HPDE6-E6E7 (cell line): ENCODE measurements at regions not wholly inside any gene's neighbourhood (a gene's known extent, or its start where the extent isn't known, plus 50 kb on each side); places are given as distances from the start of the nearest gene placed in this dataset.
"Not testable (repeated sequence)": the region's sequence is repeated elsewhere in the genome, so short reads cannot be mapped to it uniquely, and the experiment has no call there.

Source experiments
- DNase-seq: peaks from one replicate; pipeline ENCODE4 v3.0.0; 2011; ENCODE audit warnings: missing footprints; ENCODE audit errors: extremely low spot score

DNA sequence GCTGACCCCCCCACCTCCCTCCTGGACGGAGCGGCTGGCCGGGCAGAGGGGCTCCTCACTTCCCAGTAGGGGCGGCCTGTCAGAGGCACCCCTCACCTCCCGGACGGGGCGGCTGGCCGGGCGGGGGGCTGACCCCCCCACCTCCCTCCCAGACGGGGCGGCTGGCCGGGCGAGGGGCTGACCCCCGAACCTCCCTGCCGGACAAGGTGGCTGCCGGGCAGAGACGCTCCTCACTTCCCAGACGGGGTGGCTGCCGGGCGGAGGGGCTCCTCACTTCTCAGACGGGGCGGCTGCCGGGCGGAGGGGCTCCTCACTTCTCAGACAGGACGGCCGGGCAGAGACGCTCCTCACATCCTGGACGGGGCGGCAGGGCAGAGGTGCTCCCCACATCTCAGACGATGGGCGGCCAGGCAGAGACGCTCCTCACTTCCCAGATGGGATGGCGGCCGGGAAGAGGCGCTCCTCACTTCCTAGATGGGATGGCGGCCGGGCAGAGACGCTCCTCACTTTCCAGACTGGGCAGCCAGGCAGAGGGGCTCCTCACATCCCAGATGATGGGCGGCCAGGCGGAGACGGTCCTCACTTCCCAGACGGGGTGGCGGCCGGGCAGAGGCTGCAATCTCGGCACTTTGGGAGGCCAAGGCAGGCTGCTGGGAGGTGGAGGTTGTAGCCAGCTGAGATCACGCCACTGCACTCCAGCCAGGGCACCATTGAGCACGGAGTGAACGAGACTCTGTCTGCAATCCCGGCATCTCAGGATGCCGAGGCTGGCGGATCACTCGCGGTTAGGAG is 66.2 kb upstream of the PAPPA2 start:
- DNase-seq, result not testable (repeated sequence)

- DNase-seq, result no peak
These were observed 71.4 kb upstream of the PAPPA2 start for GRCh38 chr1:176391621-176392020.

GRCh38 chr1:176384841-176385240 is 78.1 kb upstream of the PAPPA2 start:
- no peak for DNase-seq

DNA sequence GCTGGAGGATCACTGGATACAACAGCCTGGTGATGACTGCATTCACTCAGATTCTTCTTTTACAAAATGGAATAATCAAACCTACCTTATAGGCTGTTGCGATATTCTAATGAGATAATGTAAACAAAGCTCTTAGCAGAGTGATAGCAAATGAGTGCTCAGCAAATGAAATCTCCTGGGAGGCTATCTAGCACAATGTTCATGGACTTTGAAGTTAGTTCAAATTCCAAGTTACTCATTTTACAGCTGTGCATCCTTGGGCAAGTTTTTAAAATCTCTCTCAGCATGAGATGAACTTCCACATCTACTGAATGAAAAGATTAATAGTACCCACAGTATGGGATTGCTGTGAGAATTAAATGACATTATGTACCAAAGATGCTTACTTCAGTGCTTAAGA is 80.8 kb upstream of the PAPPA2 start:
- no peak for DNase-seq

GRCh38 chr1:176379626-176380339 is 83.2 kb upstream of the PAPPA2 start:
- no peak for DNase-seq

DNA sequence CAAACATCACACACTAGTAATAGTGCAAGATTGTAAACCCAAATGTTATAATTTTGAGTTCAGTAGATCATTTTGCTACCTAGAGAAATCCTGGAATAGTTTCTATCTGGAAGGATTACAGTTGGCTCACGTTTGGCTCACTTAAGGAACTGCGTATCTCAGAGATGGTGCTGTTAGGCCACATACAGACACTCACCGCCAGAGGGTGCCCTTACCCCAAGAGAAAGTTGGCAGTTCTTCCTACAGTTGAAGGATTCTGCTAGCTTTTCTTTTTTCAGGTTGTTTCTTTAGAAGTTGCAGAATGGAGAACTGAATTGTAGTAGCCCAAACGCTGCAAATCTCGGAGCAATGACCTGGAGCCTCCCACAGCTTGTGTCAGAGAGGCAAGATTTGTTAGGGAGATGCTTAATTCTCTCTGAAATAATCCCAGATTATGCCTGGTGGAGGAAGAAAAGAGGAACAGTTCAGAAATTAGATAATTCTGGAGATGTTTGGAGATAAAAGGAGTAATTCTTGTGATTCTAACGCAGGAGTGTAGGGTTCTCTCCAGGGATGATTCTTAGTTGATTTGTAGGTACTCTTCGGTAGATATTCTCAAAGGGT is 87.9 kb upstream of the PAPPA2 start:
- DNase-seq, result peak; percentile 49

DNA sequence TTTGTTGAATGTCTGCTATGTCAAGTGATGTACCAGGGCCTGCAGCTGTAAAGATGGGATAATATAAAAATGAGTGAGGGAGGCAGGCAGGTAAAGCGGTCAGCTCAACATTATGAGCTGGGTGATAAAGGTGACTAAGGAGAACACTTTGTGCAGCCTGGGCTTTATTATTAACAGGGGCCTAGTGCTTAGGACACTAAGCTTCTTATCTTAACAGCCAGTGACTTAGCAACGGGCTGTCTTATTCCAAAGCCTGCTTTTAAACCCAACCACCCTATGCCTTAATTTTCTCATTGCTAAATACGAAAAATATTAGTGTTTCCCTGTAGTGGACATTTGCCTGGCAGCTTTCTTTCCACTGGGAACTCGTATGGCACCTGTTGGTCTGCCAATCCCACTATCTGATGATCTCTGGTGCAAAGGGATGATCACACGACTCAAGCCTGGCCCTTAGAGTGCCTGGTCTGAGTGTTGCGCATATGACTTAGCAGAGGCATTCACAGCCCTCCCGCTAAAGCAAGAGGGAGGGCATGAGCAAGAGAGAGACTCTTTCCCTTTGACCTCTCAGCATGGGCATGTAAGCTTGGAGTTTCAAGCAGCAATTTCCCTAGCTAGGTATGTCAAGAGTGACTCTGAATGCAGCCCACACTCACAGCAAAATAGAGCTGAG is 98.6 kb upstream of the PAPPA2 start:
- no peak for DNase-seq

- not testable (repeated sequence) for DNase-seq
These were observed 113.8 kb upstream of the PAPPA2 start for GRCh38 chr1:176349135-176349715.

DNA sequence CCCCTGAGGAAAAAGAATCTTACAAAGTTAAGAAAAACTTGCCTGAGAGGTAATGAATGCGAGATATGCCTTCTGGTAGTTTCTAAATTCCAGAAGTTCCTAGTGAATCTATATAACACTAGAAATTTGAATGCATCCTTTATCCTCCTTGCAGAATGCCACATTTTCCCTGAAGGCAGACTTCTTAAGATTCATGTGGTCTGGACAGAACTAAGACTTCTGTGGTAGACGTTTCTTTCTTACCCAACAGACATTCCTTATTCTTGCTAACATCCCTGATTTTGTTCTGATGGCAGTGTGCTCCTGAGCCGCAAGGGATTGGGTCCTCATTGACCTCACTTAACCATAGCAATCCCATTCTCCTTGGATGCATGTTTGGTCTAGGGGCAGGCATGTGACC is 121.3 kb upstream of the PAPPA2 start:
- DNase-seq, result no peak

- DNase-seq, result no peak
These were observed 124.1 kb upstream of the PAPPA2 start for GRCh38 chr1:176338877-176339276.

DNA sequence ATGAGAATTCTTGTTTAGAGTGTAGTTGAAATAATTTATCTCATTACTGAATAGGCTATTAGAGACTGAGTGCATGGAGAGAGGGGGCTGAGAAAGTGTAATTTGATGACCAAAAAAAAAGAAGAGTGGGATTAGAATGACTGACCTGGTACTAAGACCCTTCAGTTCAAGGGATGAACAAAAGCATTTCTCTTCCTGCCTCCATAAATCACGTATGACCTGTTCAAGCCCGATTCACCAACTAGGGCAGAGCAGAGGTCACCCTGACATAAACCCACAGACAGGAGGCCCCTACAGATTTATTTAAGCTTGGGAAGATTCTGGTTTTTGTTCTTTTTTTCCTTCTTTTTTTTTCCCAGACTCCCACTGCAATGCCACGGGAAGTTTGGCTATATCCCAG is 123.7 kb upstream of the COP1 start:
- no peak for DNase-seq

DNA sequence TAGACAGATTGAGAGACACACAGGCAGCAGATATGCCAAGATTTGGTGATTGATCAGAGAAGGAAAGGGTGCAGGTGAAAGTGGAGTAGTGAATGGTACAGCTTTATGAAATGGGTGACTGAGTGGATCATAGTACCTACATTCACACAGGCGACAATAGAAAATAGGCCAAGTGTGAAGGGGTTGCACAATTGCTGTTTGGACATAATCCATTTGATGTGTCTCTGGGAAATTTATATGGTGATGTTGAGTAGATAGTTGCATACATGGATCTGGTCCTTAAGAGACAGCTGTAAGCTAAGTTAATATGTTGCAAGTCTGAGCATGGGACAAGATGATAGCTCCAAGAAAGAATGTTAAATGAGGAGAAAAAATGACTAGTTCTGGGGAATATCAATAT is 118.6 kb upstream of the COP1 start:
- no peak for DNase-seq

DNA sequence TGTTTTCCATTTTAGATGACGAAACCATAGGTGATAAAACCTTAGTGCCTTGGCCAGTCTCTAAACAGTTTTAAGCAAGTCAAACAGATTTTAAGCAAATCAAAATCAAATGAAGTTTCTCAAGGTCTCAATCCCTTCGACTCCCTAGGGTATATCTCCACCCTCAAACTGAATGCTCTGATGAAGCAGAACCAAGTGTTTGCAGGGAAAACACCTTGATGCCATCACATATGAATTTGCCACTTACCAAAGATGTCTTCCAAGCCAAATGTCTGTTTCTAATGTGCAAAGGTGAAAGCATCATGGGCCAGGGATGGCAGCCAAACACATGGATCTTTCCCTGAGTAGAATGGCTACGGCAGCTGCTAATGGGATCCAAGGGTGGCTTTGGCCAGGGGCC is 116.4 kb upstream of the COP1 start:
- DNase-seq, result no peak

DNA sequence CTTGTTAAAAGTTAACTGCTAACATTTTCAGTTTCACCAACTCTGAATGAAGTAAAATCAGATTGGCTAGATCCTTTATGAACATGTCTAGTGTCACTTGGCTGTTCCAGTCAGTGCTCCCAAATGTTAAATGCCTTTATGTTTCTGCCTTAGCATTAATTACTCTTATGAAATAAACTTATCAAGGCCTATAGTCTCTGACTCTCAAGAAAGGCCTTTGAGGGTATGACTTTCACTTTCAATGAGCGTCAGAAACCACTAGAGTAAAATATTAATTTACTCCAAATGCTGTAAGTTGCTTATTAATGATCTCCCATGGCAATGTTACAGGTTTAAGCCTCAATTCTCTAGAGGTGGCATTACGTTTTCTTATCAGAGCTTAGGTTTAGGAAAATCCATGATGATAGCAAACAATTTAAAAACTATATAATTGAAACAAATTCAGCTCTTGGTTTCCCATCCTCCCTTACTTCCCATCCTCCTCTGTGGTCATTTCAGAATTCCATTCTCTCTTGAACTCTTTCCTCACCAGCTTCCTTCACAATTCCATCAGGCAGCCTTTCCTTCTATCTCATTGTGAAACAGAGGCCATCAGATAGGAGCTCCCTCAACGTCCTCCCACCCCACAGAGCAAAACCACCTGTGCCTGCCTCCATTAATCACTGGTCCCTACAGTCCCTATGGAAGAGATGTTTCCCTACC is 108.6 kb upstream of the COP1 start:
- no peak for DNase-seq

DNA sequence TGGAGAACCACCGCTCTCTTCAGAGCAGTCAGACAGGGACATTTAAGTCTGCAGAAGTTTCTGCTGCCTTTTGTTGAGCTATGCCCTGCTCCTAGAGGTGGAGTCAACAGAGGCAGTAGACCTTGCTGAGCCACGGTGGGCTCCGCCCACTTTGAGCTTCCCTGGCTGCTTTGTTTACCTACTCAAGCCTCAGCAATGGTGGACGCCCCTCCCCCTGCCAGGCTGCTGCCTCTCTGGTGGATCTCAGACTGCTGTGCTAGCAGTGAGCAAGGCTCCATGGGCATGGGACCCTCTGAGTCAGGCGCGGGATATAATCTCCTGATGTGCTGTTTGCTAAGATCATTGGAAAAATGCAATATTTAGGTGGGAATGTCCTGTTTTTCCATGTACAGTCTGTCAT is 89.5 kb upstream of the COP1 start:
- DNase-seq, result not testable (repeated sequence)

DNA sequence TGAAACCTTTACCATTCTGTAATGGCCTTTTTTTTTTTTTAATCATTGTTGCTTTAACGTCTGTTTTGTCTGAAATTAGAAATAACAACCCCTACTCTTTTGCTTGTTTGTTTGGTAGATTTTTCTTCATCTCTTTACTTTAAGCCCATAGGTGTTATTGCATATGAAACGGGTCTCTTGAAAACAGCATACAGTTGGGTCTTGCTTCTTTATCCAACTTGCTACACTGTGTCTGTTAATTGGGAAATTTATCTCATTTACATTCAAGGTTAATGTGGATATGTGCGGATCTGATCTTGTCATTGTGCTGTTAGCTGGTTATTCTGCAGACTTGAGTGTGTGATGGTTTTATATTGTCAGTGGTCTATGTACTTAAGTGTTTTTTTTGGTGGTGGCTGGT is 78.9 kb upstream of the COP1 start:
- DNase-seq, result no peak

DNA sequence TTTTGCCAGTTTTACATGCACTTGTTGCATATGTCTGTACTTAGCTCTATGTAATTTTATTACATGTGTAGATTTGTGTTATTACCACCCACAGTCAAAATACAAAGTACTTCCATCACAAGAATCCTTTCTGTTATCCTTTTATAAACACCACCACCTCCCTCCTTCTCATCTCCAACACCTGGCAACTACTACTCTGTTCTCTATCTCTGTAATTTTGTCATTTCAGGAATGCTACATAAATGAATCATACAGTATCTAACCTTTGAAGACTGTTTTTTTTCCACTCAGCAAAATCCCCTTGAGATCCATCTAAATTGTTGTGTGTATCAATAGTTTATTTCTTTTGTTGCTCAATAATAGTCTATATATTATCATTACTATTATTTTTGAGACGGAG is 64.5 kb upstream of the COP1 start:
- DNase-seq, result no peak
